Myocyte (in vitro differentiated cells): ENCODE measurements at regions not wholly inside any gene's neighbourhood (a gene's known extent, or its start where the extent isn't known, plus 50 kb on each side); places are given as distances from the start of the nearest gene placed in this dataset.

Source experiments
- DNase-seq: peaks from one replicate; pipeline ENCODE4 v3.0.0-alpha.2; 2012; ENCODE audit warnings: low read depth

- no peak for DNase-seq
These were observed 305.8 kb downstream of the ARRDC4 start for GRCh38 chr15:98266295-98266694.

- no peak for DNase-seq
These were observed 307.7 kb downstream of the ARRDC4 start for GRCh38 chr15:98268163-98268562.

GRCh38 chr15:98272625-98273024 lies 312.1 kb downstream of the ARRDC4 start:
- no peak for DNase-seq

- DNase-seq, result no peak
These were observed 315.5 kb downstream of the ARRDC4 start for GRCh38 chr15:98276018-98276417.

- no peak for DNase-seq
These were observed 317.1 kb downstream of the ARRDC4 start for GRCh38 chr15:98277602-98278001.

- no peak for DNase-seq
These were observed 319.9 kb downstream of the ARRDC4 start for GRCh38 chr15:98280284-98280975.

- no peak for DNase-seq
These were observed 320.6 kb downstream of the ARRDC4 start for GRCh38 chr15:98281130-98281529.

- DNase-seq, result no peak
These were observed 322.3 kb downstream of the ARRDC4 start for GRCh38 chr15:98282656-98283332.

GRCh38 chr15:98286200-98286599 lies 325.7 kb downstream of the ARRDC4 start:
- no peak for DNase-seq

GRCh38 chr15:98286831-98287230 lies 326.3 kb downstream of the ARRDC4 start:
- DNase-seq, result no peak

GRCh38 chr15:98288091-98288590 lies 327.6 kb downstream of the ARRDC4 start:
- no peak for DNase-seq

GRCh38 chr15:98289747-98290146 lies 329.2 kb downstream of the ARRDC4 start:
- DNase-seq, result no peak

- DNase-seq, result peak; percentile 20
These were observed 332.1 kb downstream of the ARRDC4 start for GRCh38 chr15:98292442-98293240.

- no peak for DNase-seq
These were observed 333.6 kb downstream of the ARRDC4 start for GRCh38 chr15:98294126-98294525.

- peak; percentile 46 for DNase-seq
These were observed 334.7 kb downstream of the ARRDC4 start for GRCh38 chr15:98295101-98295759.

GRCh38 chr15:98296653-98297052 lies 336.1 kb downstream of the ARRDC4 start:
- no peak for DNase-seq

- DNase-seq, result no peak
These were observed 343.9 kb downstream of the ARRDC4 start for GRCh38 chr15:98304371-98304770.

GRCh38 chr15:98308117-98308516 lies 340.2 kb upstream of the IGF1R start:
- no peak for DNase-seq

GRCh38 chr15:98311566-98312188 lies 336.7 kb upstream of the IGF1R start:
- DNase-seq, result peak; percentile 82

GRCh38 chr15:98312913-98313312 lies 335.4 kb upstream of the IGF1R start:
- DNase-seq, result no peak

- no peak for DNase-seq
These were observed 332.4 kb upstream of the IGF1R start for GRCh38 chr15:98315971-98316370.
